ENCODE measurements at regions not wholly inside any gene's neighbourhood (a gene's known extent, or its start where the extent isn't known, plus 50 kb on each side); places are given as distances from the start of the nearest gene placed in this dataset.

DNA sequence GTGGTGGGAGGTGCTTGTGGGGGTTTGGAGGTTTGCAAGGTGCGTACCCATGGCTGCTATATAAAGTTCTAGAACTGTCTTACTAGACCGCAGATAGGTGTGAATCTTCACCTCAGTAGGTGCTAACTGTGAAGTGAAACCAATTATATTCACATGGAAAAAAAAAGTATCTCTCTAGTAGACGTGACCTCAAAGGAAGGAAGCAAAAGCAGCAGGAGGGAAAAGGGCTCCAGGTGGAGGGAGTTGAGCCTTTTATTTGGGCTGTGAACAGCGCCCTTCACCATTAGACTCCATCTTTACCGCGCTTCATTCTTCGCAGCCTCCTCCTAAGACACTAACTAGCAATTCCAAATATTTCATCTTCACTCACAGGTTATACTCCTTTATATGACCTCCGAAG is 129.8 kb downstream of the TBX19 start:
- no peak for TF ChIP-seq POLR2A (IDR thresholded peaks at IDR 0.05; ENCODE audit: low read length)
- TF ChIP-seq GATA1 (IDR thresholded peaks at IDR 0.05; ENCODE audit: low read depth, low read length) = no peak
